ENCODE measurements at regions not wholly inside any gene's neighbourhood (a gene's known extent, or its start where the extent isn't known, plus 50 kb on each side); places are given as distances from the start of the nearest gene placed in this dataset.

DNA sequence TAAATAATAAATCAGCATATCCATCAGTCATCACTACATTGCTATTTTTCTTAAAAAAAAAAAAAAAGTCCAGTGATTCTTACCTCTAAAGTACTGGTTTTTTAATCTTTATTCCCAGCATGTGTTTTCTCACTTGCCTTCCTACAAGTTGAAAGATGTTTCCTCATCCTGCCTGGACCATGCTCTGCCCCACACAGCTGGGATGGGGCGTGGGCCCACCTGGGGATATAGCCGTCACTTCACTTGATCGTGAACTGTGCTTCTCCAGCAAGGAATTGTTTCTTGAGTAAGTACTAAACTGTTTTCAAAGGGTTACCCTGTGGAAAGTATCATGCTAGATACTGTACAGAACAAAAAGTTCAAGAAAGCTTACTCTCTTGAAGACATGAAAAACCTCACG is 212.6 kb upstream of the HTR1E start:
- TF ChIP-seq GATA2 (IDR thresholded peaks at IDR 0.05; ENCODE audit: low read depth, low read length) (no peak), GATA3 (IDR thresholded peaks at IDR 0.05; ENCODE audit: low read depth, low read length) (no peak)

All from SH-SY5Y (cell line).